T-cell (primary cell): ENCODE measurements at regions not wholly inside any gene's neighbourhood (a gene's known extent, or its start where the extent isn't known, plus 50 kb on each side); places are given as distances from the start of the nearest gene placed in this dataset.

Experiments used
- ATAC-seq, 4 experiments: fragments of 200-7000 bp in 3 of 4; fragments of 150-1000 bp in 1 of 4; cut with Tn5 transposase; replicated peaks in 1 of 4; 1 replicate in 3 of 4; 2 replicates in 1 of 4; pipeline ENCODE4 v1.10.0; 2021; ENCODE audit warnings: moderate library complexity in 3 of 4, mild to moderate bottlenecking in 2 of 4, moderate number of reproducible peaks in 1 of 4
- CTCF ChIA-PET, 2 donors: fragments of 300-600 bp; sonication (Branson Sonifier 250); formaldehyde crosslinking; loops; one replicate each; lab custom pipeline; 2022; ENCODE audit warnings: antibody characterized with exemption in 2 of 2; lab: Charles Lee
- POLR2A ChIA-PET, 2 donors: fragments of 300-600 bp; sonication (Branson Sonifier 250); formaldehyde crosslinking; loops; one replicate each; lab custom pipeline; 2022; ENCODE audit warnings: antibody characterized with exemption in 2 of 2; lab: Charles Lee
- DNase-seq, 35 experiments: peaks; one replicate each; pipeline versions ENCODE4 v3.0.0 to v3.0.0-alpha.2; 2013 to 2023
- H3K27ac ChIP-seq: one replicate; pipeline ENCODE4 v1.5.1; 2013; ENCODE audit warnings: low read length
- H3K27me3 ChIP-seq, 2 experiments: replicated peaks in 1 of 2; 1 replicate in 1 of 2; 2 replicates in 1 of 2; pipeline versions ENCODE4 v1.6.1 to v1.7.0; 2013; ENCODE audit warnings: low read length in 1 of 2, mixed read lengths in 1 of 2; ENCODE audit not compliant: control insufficient read depth in 2 of 2, insufficient read depth in 2 of 2; ENCODE audit errors: extremely low read depth in 1 of 2
- H3K36me3 ChIP-seq, 2 donors: 1 replicate in 1 of 2; 2 replicates in 1 of 2; pipeline versions ENCODE4 v1.6.1 to v1.7.0; 2013; ENCODE audit warnings: low read length in 1 of 2; ENCODE audit not compliant: control insufficient read depth in 2 of 2, insufficient read depth in 1 of 2; ENCODE audit errors: extremely low read depth in 1 of 2
- H3K4me1 ChIP-seq, 2 experiments: 1 replicate in 1 of 2; 2 replicates in 1 of 2; pipeline versions ENCODE4 v1.6.1 to v1.7.0; 2013; ENCODE audit warnings: low read length in 2 of 2, mixed read lengths in 1 of 2; ENCODE audit not compliant: insufficient read depth in 2 of 2, control insufficient read depth in 1 of 2; ENCODE audit errors: extremely low read depth in 1 of 2
- H3K4me3 ChIP-seq, 2 donors: 1 replicate in 1 of 2; 2 replicates in 1 of 2; pipeline versions ENCODE4 v1.5.1 to v1.7.0; 2013; ENCODE audit warnings: mild to moderate bottlenecking in 2 of 2, low read length in 1 of 2, moderate library complexity in 1 of 2; ENCODE audit not compliant: control insufficient read depth in 1 of 2; ENCODE audit errors: extremely low read depth in 1 of 2
- H3K9me3 ChIP-seq: 2 replicates; pipeline ENCODE4 v1.7.0; 2013
- H3K27ac Mint-ChIP-seq, 2 donors: one replicate each; pipeline ENCODE4 v1.8.0; 2020 to 2021; ENCODE audit warnings: mild to moderate bottlenecking in 2 of 2, mixed read lengths in 2 of 2
- H3K27me3 Mint-ChIP-seq, 2 donors: one replicate each; pipeline ENCODE4 v1.8.0; 2021 to 2022; ENCODE audit warnings: mixed read lengths in 2 of 2
- H3K36me3 Mint-ChIP-seq: one replicate; pipeline ENCODE4 v1.8.0; 2021; ENCODE audit warnings: mixed read lengths
- H3K4me1 Mint-ChIP-seq, 3 donors: one replicate each; pipeline ENCODE4 v1.8.0; 2020 to 2022; ENCODE audit warnings: mixed read lengths in 3 of 3, mild to moderate bottlenecking in 1 of 3
- H3K4me3 Mint-ChIP-seq, 3 donors: one replicate each; pipeline ENCODE4 v1.8.0; 2020 to 2022; ENCODE audit warnings: mild to moderate bottlenecking in 3 of 3, mixed read lengths in 3 of 3, moderate library complexity in 3 of 3
- H3K9me3 Mint-ChIP-seq, 3 donors: one replicate each; pipeline ENCODE4 v1.8.0; 2020 to 2022; ENCODE audit warnings: mixed read lengths in 3 of 3
- WGBS: methylation state at CpG from one replicate; pipeline ENCODE4 v1.1.5; 2013; ENCODE audit warnings: missing lambda C conversion rate; ENCODE audit not compliant: insufficient coverage; 5-methylcytosine and 5-hydroxymethylcytosine counted together

DNA sequence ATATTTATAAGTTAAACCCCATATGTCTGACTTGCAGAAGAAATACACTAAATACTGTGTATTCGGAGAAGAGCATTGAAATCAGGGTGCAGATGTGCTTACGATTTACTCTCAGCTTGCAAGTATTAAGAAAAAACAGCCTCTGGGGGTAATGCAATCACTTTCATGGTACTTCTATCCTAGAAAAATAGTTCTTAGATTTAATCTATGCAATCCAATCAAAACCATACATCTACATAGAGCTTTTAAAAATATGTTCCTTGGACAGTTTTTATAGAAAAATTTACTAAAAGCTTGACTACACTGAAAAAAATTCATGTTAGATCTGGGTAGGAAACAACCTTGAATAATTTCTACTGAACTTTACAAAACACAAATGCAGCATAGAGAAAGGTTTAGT is 890.3 kb upstream of the ADGRL2 start:
- Mint-ChIP-seq H3K27me3 (no peaks in the 10 kb centered on the region), H3K4me1 (no peaks in the 10 kb centered on the region), H3K4me3 (no peak overlapping the region), H3K9me3 (peaks cover 8 to 18% (median 15%) of the 10 kb centered on the region in 3 donors), H3K27ac (no peak overlapping the region), H3K36me3 (no peaks in the 10 kb centered on the region)
- whole genome bisulfite sequencing: no CpG with 5 or more reads among the region's 2 CpGs
- no peak overlapping the region for H3K27ac ChIP-seq
- no peaks in the 10 kb centered on the region for H3K27me3 ChIP-seq
- DNase-seq (no peak), ATAC-seq (no peak)
- no peak overlapping the region for H3K4me3 ChIP-seq
- no peaks in the 10 kb centered on the region for H3K9me3 ChIP-seq
- POLR2A ChIA-PET: no interaction called here
- CTCF ChIA-PET: no interaction called here
- H3K36me3 ChIP-seq: no peaks in the 10 kb centered on the region
- no peaks in the 10 kb centered on the region for H3K4me1 ChIP-seq

- ATAC-seq: no peak
- H3K9me3 Mint-ChIP-seq: peaks cover 8 to 13% (median 11%) of the 10 kb centered on the region in 3 donors
Observed at GRCh38 chr1:80909172-80909784, 891.5 kb upstream of the ADGRL2 start.

DNA sequence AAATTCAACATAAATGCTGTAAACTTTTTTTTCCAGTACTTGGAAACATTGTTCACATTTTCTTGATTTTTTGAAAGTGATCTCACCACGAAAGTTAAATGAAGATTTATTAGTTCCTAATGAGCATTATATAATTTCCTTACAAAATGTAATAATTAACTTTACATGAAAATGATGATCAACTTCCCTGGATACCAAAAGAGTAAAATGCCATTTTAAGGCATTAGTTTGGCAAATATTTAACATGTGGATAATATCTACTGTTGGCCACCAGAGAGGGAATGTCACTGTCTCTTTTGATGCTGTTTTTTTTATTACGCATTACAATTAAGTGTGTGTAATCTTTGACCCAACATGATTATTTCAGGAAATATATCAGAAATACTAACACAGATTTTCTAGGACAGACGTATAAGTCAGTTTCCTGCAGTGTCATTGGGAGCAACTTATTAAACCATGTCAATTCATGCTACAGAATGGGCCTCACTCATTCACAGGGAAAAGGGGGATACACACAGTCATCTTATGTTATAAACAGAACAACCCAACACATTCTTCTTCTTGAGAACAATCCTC is 903.9 kb upstream of the ADGRL2 start:
- Mint-ChIP-seq H3K9me3 (peaks cover 0 to 17% (median 7%) of the 10 kb centered on the region in 3 donors), H3K4me3 (no peak overlapping the region), H3K27ac (no peak overlapping the region), H3K36me3 (no peaks in the 10 kb centered on the region), H3K4me1 (no peaks in the 10 kb centered on the region), H3K27me3 (no peaks in the 10 kb centered on the region)
- DNase-seq (no peak), ATAC-seq (no peak)
- no peak overlapping the region for H3K27ac ChIP-seq
- no peaks in the 10 kb centered on the region for H3K4me1 ChIP-seq
- H3K36me3 ChIP-seq: no peaks in the 10 kb centered on the region
- H3K9me3 ChIP-seq: no peaks in the 10 kb centered on the region
- ChIA-PET CTCF (no interaction called here), POLR2A (no interaction called here)
- H3K27me3 ChIP-seq: no peaks in the 10 kb centered on the region
- no CpG with 5 or more reads among the region's 3 CpGs for WGBS
- H3K4me3 ChIP-seq: no peak overlapping the region

More at GRCh38 chr1:80909172-80909784, 891.5 kb upstream of the ADGRL2 start:
- Histone ChIP-seq H3K9me3 (no peaks in the 10 kb centered on the region), H3K4me1 (no peaks in the 10 kb centered on the region), H3K27me3 (no peaks in the 10 kb centered on the region), H3K27ac (no peak overlapping the region), H3K4me3 (no peak overlapping the region), H3K36me3 (no peaks in the 10 kb centered on the region)
- H3K27ac Mint-ChIP-seq: no peak overlapping the region
- H3K36me3 Mint-ChIP-seq: no peaks in the 10 kb centered on the region
- DNase-seq: no peak
- ChIA-PET CTCF (no interaction called here), POLR2A (no interaction called here)
- no peak overlapping the region for H3K4me3 Mint-ChIP-seq
- WGBS: no CpG with 5 or more reads among the region's 5 CpGs
- no peaks in the 10 kb centered on the region for H3K4me1 Mint-ChIP-seq
- no peaks in the 10 kb centered on the region for H3K27me3 Mint-ChIP-seq

- ATAC-seq: no peak
- CTCF ChIA-PET: no interaction called here
Observed at GRCh38 chr1:80894921-80895320, 905.8 kb upstream of the ADGRL2 start.

DNA sequence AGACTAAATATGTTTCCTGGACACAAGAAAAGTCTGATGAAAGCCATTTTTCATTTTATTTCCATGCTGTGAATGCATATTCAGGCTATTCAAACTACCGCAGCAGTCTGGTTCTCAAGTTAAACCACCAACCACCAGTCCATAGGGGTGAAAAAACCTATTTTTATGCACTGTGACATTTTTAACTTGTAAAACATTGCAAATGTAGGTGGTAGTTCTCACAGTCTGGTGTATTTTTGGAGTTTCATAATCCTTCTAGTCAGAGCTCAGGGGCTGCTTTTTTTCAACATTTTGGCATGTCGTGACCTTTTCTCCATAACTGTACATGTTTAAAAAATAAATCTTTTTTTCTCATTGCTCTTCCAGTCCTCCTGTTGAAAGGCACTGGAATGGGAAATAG is 907.6 kb upstream of the ADGRL2 start:
- no peak for DNase-seq
- POLR2A ChIA-PET: no interaction called here
- H3K27ac Mint-ChIP-seq: no peak overlapping the region
- no peak overlapping the region for H3K4me3 ChIP-seq
- H3K9me3 Mint-ChIP-seq: peaks cover 0 to 17% (median 5%) of the 10 kb centered on the region in 3 donors
- H3K4me1 Mint-ChIP-seq: no peaks in the 10 kb centered on the region
- H3K4me3 Mint-ChIP-seq: no peak overlapping the region
- H3K36me3 ChIP-seq: no peaks in the 10 kb centered on the region
- no peak for ATAC-seq
- H3K9me3 ChIP-seq: no peaks in the 10 kb centered on the region
- H3K27me3 ChIP-seq: no peaks in the 10 kb centered on the region
- WGBS: no CpG with 5 or more reads among the region's 2 CpGs
- H3K27me3 Mint-ChIP-seq: no peaks in the 10 kb centered on the region
- H3K36me3 Mint-ChIP-seq: no peaks in the 10 kb centered on the region
- H3K4me1 ChIP-seq: no peaks in the 10 kb centered on the region
- CTCF ChIA-PET: no interaction called here
- no peak overlapping the region for H3K27ac ChIP-seq

More at GRCh38 chr1:80894921-80895320, 905.8 kb upstream of the ADGRL2 start:
- no peaks in the 10 kb centered on the region for H3K4me1 Mint-ChIP-seq
- no peaks in the 10 kb centered on the region for H3K4me1 ChIP-seq
- H3K4me3 ChIP-seq: no peak overlapping the region
- H3K36me3 Mint-ChIP-seq: no peaks in the 10 kb centered on the region
- no peak for DNase-seq
- no peaks in the 10 kb centered on the region for H3K27me3 ChIP-seq
- no peak overlapping the region for H3K27ac Mint-ChIP-seq
- H3K36me3 ChIP-seq: no peaks in the 10 kb centered on the region
- H3K9me3 Mint-ChIP-seq: peaks cover 0 to 17% (median 5%) of the 10 kb centered on the region in 3 donors
- POLR2A ChIA-PET: no interaction called here
- H3K27me3 Mint-ChIP-seq: no peaks in the 10 kb centered on the region
- H3K9me3 ChIP-seq: no peaks in the 10 kb centered on the region
- no peak overlapping the region for H3K27ac ChIP-seq
- WGBS: no CpG with 5 or more reads among the region's 1 CpG
- H3K4me3 Mint-ChIP-seq: no peak overlapping the region

DNA sequence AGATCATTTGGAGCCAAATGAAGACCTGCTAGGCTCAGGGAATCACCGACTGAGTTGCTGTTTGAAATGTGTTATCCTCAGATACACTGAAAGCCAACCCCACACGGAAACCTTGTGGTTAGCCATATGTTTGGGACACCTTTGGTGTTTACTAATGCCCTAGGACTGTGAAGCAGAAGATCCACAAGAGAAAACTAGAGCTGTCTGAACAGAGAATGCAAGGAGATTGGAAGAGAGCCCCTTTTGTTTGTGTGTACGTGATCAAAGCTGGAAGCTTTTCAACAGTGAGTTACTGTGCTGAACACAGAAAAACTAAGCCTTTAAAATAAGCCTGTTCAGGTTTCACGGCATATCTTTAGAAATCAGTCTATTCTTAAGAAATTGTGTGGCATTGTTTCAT is 908.2 kb upstream of the ADGRL2 start:
- no peaks in the 10 kb centered on the region for H3K27me3 ChIP-seq
- CTCF ChIA-PET: no interaction called here

More for the DNA sequence above, 908.2 kb upstream of the ADGRL2 start:
- Histone ChIP-seq H3K4me3 (no peak overlapping the region), H3K27ac (no peak overlapping the region), H3K9me3 (no peaks in the 10 kb centered on the region), H3K4me1 (no peaks in the 10 kb centered on the region), H3K36me3 (no peaks in the 10 kb centered on the region)
- no peak overlapping the region for H3K27ac Mint-ChIP-seq
- ATAC-seq (no peak), DNase-seq (no peak)
- no peaks in the 10 kb centered on the region for H3K27me3 Mint-ChIP-seq
- POLR2A ChIA-PET: interaction anchor here in 1 of 2 donors (0.6 kb wide), 1 partner anchor 129 kb away, joined by 6 read pairs; no protein-coding TSS in a partner anchor
- no peaks in the 10 kb centered on the region for H3K4me1 Mint-ChIP-seq
- H3K36me3 Mint-ChIP-seq: no peaks in the 10 kb centered on the region
- WGBS: 0% methylated on average over 1 of the region's 4 CpGs
- H3K9me3 Mint-ChIP-seq: peaks cover 0 to 17% (median 5%) of the 10 kb centered on the region in 3 donors
- no peak overlapping the region for H3K4me3 Mint-ChIP-seq
